Stomach (tissue), 8 donors: ENCODE measurements at regions not wholly inside any gene's neighbourhood (a gene's known extent, or its start where the extent isn't known, plus 50 kb on each side); places are given as distances from the start of the nearest gene placed in this dataset.

ENCODE experiments used
- DNase-seq, 2 donors: peaks; one replicate each; pipeline versions ENCODE4 v3.0.0 to v3.0.0-alpha.2; 2013 to 2019
- H3K27ac ChIP-seq, 5 donors: fragments of 200-600 bp in 4 of 5; sonication (generic) in 4 of 5; one replicate each; pipeline ENCODE4 v1.5.1; 2013 to 2019; ENCODE audit warnings: mild to moderate bottlenecking in 1 of 5, moderate library complexity in 1 of 5
- H3K27me3 ChIP-seq, 3 donors: fragments of 200-600 bp; sonication (generic); one replicate each; pipeline ENCODE4 v1.5.1; 2017 to 2019; ENCODE audit warnings: mixed run types in 1 of 3
- H3K36me3 ChIP-seq, 4 donors: fragments of 200-600 bp; sonication (generic); 1 replicate in 3 of 4; 2 replicates in 1 of 4; pipeline ENCODE4 v1.5.1; 2016 to 2019
- H3K4me1 ChIP-seq, 4 donors: fragments of 200-600 bp; sonication (generic); one replicate each; pipeline ENCODE4 v1.5.1; 2016 to 2019
- H3K4me3 ChIP-seq, 4 donors: fragments of 200-600 bp; sonication (generic) in 3 of 4; one replicate each; pipeline ENCODE4 v1.5.1; 2016 to 2019; ENCODE audit warnings: mild to moderate bottlenecking in 1 of 4
- H3K9me3 ChIP-seq, 4 donors: fragments of 200-600 bp; sonication (generic); one replicate each; pipeline ENCODE4 v1.5.1; 2016 to 2019
- EP300 ChIP-seq: sonication (generic); formaldehyde crosslinking; IDR thresholded peaks from one replicate; pipeline ENCODE4 v1.6.1; 2017; ENCODE audit warnings: antibody characterized with exemption
- POLR2A ChIP-seq, 4 donors: fragments of 450-650 bp; IDR thresholded peaks; one replicate each; pipeline ENCODE4 v1.6.1; 2016; ENCODE audit warnings: antibody characterized with exemption in 4 of 4, control low read depth in 2 of 4, mild to moderate bottlenecking in 1 of 4, moderate library complexity in 1 of 4
- POLR2AphosphoS5 ChIP-seq, 3 donors: sonication (generic); formaldehyde crosslinking; IDR thresholded peaks; one replicate each; pipeline ENCODE4 v1.6.1; 2016; ENCODE audit warnings: antibody characterized with exemption in 3 of 3
- WGBS, 5 donors: extraction: QIAGEN DNeasy Blood & Tissue Kit in 3 of 5; methylation state at CpG; one replicate each; pipeline versions ENCODE4 v1.1.5 to v1.1.7; 2013 to 2018; 5-methylcytosine and 5-hydroxymethylcytosine counted together
- intact Hi-C: fragments of 100-400 bp; cut with DNase I; formaldehyde crosslinking; loops from one replicate; pipeline ENCODE4 v1.15.1; 2023; ENCODE audit warnings: low total_unique reads
- TF ChIP-seq, protein P1 (sequence below), 7 experiments: fragments of 450-650 bp in 4 of 7; fragments of 200-600 bp in 3 of 7; sonication (generic) in 3 of 7; IDR thresholded peaks; one replicate each; pipeline ENCODE4 v1.5.1; 2016 to 2019; ENCODE audit warnings: antibody characterized with exemption in 7 of 7, control low read depth in 2 of 7, mild to moderate bottlenecking in 1 of 7
- donor health status: healthy with polysubstance abuse.
- donor health status: Bipolar disorder and iron deficiency.
- donor health status: healthy.

DNA sequence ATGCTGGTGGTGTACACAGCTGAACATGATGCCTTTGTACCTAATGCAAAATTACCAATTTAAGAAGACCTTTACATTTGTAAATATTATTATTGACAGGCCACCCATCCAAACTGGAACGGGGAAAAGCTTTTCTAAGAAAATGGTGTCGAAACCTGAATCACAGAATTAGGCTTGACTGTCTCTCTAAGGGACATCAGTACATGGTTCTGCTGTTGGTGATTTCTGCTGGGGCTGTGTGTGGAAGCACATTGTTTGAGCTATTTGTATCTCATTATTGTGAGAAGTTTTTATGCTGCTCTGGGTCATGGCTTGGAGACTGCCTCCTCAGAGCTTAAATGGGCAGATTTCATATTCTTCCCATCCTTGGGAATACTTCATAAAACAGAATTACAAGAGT lies 420.9 kb upstream of the POU3F3 start:
- TF ChIP-seq POLR2AphosphoS5 (IDR thresholded peaks at IDR 0.05) (no peak), POLR2A (IDR thresholded peaks at IDR 0.05) (no peak), EP300 (no peak)
- TF ChIP-seq, protein P1, sequence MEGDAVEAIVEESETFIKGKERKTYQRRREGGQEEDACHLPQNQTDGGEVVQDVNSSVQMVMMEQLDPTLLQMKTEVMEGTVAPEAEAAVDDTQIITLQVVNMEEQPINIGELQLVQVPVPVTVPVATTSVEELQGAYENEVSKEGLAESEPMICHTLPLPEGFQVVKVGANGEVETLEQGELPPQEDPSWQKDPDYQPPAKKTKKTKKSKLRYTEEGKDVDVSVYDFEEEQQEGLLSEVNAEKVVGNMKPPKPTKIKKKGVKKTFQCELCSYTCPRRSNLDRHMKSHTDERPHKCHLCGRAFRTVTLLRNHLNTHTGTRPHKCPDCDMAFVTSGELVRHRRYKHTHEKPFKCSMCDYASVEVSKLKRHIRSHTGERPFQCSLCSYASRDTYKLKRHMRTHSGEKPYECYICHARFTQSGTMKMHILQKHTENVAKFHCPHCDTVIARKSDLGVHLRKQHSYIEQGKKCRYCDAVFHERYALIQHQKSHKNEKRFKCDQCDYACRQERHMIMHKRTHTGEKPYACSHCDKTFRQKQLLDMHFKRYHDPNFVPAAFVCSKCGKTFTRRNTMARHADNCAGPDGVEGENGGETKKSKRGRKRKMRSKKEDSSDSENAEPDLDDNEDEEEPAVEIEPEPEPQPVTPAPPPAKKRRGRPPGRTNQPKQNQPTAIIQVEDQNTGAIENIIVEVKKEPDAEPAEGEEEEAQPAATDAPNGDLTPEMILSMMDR (IDR thresholded peaks at IDR 0.05), result no peak
- WGBS, 5 donors, result 87 to 96% (median 95%) methylated on average over 2 of the region's 2 CpGs
- H3K27me3 ChIP-seq, result no peaks in the 10 kb centered on the region
- no peaks in the 10 kb centered on the region for H3K36me3 ChIP-seq
- DNase-seq, result no peak
- H3K27ac ChIP-seq, result no peak overlapping the region
- no peaks in the 10 kb centered on the region for H3K9me3 ChIP-seq
- H3K4me1 ChIP-seq, result no peaks in the 10 kb centered on the region
- no peak overlapping the region for H3K4me3 ChIP-seq
- intact Hi-C loops, result no loop called here

DNA sequence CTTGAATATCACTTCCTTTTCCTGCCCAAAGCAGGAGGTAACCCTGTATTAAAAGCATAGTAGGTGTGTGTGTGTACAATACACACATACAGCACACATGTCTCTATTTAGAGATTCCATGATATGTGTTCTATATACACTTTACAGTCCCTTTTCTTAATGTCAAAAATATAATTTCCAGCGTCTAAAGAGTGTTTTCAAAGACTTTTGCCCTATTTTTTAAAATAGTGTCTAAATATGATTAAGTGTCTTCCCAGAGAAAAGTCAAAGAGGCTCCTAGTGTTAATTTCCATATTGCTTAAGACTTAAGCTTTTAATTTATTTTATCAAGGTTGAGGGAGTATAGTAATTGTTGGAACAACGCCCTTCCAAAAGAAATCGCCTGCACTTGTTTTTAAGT lies 420.3 kb upstream of the POU3F3 start:
- no peak overlapping the region for H3K4me3 ChIP-seq
- no peaks in the 10 kb centered on the region for H3K9me3 ChIP-seq
- H3K36me3 ChIP-seq, result no peaks in the 10 kb centered on the region
- DNase-seq, result no peak
- intact Hi-C loops, result no loop called here
- no peak for TF ChIP-seq EP300
- no peak for TF ChIP-seq POLR2A (IDR thresholded peaks at IDR 0.05)
- TF ChIP-seq, protein P1 (IDR thresholded peaks at IDR 0.05), result no peak
- no peak for TF ChIP-seq POLR2AphosphoS5 (IDR thresholded peaks at IDR 0.05)
- no peaks in the 10 kb centered on the region for H3K4me1 ChIP-seq
- 82 to 92% (median 87%) methylated on average over 3 of the region's 3 CpGs for WGBS, 5 donors
- H3K27me3 ChIP-seq, result no peaks in the 10 kb centered on the region
- no peak overlapping the region for H3K27ac ChIP-seq

DNA sequence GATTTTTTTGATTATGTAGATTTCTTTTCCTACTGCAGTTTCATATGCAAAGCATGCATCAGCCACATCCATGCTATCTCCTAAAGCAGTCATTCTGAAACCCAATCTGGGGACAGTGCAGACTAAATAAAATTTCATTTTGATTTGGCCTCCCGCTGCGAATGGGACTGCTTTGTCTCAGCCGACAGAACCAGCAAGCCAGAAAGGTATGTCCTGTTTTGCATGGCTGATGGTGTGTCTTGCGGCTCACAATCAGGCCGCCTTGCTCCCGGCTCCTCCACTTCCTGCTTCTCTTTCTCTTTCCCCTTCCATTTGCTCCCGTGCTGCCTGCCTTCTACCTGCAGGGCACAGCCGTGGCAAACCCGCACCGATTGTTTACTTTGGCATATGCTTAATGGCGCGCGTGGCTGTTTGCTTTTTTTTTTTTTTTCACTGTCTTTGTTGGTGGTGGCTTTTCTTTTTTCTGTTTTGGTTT lies 419.6 kb upstream of the POU3F3 start:
- peak overlapping the region in 1 of 5 donors; percentile 20 for H3K27ac ChIP-seq
- H3K27me3 ChIP-seq, result no peaks in the 10 kb centered on the region
- intact Hi-C loops, result no loop called here
- WGBS, 5 donors, result 4 to 20% (median 6%) methylated on average over 13 of the region's 13 CpGs
- no peaks in the 10 kb centered on the region for H3K9me3 ChIP-seq
- TF ChIP-seq, protein P1 (IDR thresholded peaks at IDR 0.05), result no peak
- TF ChIP-seq POLR2AphosphoS5 (IDR thresholded peaks at IDR 0.05), result no peak
- no peak for TF ChIP-seq EP300
- no peaks in the 10 kb centered on the region for H3K4me1 ChIP-seq
- DNase-seq, result peak; percentile 66 to 71
- H3K36me3 ChIP-seq, result no peaks in the 10 kb centered on the region
- H3K4me3 ChIP-seq, result peak overlapping the region; percentile 15 to 35 (median 24)

DNA sequence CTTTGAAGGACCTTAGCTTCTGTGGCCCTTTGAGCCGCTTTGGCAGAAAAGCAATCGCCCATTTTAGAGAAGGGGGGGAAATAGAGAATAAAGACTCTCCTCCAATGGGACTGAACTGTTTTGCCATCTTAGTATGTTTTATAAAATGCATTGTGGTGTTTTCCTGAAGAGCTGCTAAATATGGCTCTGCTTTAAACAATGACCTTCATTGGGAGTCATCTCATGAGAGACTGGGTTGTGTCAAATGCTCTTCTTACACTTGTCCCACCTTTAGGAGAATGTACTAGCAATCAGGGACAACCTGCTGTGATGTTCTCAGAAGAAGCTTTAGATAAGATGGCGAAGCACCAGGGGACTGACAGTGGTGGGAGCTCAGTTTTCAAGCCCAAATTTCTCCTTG lies 418.9 kb upstream of the POU3F3 start:
- DNase-seq, result no peak
- H3K36me3 ChIP-seq, result no peaks in the 10 kb centered on the region
- WGBS, 5 donors, result 72 to 86% (median 76%) methylated on average over 3 of the region's 3 CpGs
- peak overlapping the region in 3 of 4 donors; percentile 15 to 35 (median 17) for H3K4me3 ChIP-seq
- H3K27ac ChIP-seq, result peak overlapping the region in 1 of 5 donors; percentile 20
- no peaks in the 10 kb centered on the region for H3K4me1 ChIP-seq
- intact Hi-C loops, result no loop called here
- H3K27me3 ChIP-seq, result no peaks in the 10 kb centered on the region
- H3K9me3 ChIP-seq, result no peaks in the 10 kb centered on the region
- no peak for TF ChIP-seq POLR2AphosphoS5 (IDR thresholded peaks at IDR 0.05)
- no peak for TF ChIP-seq EP300
- no peak for TF ChIP-seq POLR2A (IDR thresholded peaks at IDR 0.05)
- TF ChIP-seq, protein P1 (IDR thresholded peaks at IDR 0.05), result no peak
